ENCODE measurements at regions not wholly inside any gene's neighbourhood (a gene's known extent, or its start where the extent isn't known, plus 50 kb on each side); places are given as distances from the start of the nearest gene placed in this dataset.
A peak's percentile ranks its signal among the peaks of the same experiment; 100 is the strongest.
"Not testable (repeated sequence)": the region's sequence is repeated elsewhere in the genome, so short reads cannot be mapped to it uniquely, and the experiment has no call there.

DNA sequence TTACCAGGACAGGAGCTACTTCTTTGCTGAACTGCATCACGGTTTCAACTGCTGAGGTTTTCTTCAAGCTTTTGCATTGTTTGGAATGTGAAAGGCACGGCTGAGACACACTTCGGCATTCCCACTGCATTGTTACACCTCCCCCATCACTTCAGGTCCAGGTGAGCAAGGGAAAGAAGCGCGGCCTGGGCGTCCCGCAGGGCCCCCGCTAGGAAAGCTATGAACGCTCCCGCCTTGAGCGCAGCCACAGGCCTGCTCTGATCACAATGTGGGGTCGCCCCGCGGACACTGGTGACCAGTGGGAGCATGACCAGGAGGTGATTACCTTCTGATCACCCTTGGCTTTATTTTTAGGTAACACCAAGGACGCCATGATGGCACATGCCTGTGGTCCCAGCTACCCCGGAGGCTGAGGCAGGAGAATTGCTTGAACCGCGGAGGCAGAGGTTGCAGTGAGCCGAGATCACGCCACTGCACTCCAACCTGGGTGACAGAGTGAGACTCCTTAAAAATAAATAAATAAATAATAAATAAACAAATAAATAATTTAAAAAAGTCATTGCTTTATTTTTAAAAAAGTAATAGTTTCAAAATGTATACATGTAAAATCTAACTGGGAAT, 82.2 kb upstream of the ANTXRL start:
- not testable (repeated sequence) for DNase-seq

DNA sequence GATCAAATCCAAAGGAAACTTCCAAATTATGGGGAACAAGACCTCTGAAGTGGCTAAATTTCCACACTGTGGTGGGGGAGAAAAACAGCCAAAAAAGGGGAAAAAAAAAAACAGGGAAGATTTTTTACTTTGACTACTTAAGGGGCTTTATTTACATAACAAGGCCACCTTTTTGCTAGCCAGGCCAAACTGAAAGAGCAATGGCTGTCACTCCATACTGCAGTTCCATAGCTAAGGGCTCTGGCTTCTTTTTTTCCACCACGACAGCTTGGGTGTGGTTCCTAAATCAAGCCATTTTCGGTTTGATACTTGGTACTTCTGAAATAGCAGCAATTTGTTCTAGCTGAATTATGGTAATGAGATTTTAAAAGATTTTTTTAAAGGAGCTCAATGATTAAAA, 76.4 kb upstream of the ANTXRL start:
- not testable (repeated sequence) for DNase-seq

DNA sequence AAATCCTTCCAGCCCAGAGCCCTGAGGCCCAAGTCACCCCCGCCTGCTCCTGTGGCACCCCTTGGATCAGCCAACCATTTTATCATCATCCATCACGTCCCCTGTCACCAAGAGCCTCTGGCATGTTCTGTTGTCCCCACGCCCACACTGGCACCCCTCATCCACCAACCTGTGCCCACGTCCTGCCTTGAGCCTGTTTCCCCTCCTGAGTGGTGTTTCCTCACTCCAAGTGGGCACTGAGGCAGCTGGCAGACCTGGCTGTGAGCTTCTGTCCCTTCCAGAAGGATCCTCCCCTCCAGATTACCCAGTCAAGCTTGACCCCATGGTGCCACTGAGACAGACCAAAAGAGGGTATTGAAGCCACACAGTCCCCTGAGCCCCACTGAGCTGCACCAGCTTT, 71.4 kb upstream of the ANTXRL start:
- DNase-seq = no peak

DNA sequence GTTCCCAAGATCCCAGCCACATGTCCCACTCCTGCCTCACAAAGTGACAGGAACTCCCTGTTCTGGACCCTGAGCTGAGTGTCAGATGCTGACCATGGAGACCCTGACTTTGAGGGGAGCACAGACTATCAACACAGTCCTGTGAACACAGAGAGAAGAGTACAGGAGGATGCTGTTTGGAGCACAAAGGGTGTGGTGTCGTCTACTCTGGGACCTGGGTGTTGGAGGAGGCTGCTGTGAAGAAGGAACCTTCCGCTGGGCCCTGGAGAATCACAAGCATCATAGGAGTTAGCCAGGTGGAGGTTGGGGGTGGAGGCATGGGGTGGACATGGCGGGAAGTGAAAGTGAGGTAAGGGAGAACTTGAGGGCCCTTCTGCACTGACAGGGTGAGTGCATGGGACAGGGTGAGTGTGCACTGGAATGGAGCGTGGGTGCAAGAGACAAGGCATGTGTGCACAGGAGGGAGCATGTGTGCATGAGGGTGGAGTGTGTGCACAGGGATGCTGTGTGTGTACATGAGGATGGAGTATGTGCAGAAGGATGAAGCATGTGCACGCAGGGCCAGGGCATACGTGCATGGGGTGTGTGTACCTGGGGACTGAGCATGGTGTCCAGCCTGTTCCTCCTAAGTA, 70.7 kb upstream of the ANTXRL start:
- DNase-seq = no peak

DNA sequence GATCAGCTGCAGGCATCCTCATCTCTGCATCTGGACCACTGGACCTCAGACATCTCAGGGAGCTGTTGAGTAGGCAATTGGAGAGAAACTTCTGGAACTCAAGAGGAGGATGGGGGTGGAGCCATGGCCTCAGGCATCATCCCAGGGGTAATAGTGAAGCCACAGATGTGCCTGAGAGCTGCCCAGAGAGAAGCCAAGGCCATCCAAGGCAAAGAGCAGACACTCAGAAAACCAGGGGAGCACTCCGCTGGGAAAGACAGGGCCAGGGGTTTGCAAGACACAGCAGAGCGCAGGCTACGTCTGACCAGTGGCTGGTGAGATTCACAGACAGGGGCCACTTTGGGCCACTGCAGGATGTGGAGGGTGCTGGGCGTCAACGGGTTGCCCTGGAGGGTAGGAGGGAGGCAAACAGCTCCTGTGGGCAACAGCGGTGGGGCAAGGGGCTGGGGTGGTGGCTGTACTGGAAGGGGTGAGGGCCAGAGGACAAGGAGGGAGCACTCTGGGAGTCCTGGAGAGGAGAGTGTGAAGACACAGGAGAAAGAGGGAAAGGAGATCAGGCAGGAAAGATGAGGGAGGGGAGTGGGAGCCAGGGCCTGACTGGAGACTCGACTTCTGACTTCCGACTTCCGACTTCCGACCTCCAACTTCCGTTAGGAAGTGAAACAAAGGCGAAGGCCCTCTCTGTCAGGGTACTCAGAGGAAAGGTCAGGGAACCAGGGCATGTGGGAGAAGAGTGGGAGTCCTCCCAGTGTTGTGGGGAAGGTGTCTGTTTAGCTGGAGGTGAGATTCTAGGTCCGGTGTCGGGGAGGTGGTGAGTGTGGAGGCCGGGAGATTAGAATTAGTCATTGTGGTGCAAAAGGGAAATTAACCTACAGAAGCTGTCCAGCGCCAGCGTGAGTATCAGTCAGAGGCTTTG, 69.7 kb upstream of the ANTXRL start:
- DNase-seq = no peak

DNA sequence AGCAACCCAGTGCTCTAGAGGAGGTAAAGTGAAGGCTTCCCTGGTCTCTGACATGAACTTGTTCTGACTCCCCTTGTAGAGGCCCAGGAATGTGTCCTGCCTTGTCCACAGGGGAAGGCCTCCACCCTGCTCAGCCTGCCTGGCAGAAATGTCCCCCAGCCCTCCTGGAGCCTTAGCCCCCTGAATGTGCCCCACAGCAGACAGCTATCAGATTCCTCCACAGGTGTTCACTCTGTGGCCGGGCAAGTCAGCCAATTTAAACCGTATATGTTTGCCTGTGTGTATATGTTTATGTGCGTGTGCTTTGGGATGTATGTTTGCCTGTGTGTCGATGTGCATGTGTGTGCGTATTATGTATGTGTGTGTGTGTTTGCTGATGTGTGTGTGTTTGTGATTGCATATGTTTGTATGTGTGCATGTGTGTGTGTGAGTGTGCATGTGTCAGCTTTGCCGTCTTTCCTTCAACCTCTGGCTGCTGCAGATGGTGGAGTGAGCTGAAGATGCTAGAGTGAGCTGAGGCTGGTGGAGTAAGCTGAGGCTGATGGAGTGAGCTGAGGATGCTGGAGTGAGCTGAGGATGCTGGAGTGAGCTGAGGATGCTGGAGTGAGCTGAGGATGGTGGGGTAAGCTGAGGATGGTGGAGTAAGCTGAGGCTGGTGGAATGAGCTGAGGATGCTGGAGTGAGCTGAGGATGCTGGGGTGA, 68.9 kb upstream of the ANTXRL start:
- DNase-seq = no peak

DNA sequence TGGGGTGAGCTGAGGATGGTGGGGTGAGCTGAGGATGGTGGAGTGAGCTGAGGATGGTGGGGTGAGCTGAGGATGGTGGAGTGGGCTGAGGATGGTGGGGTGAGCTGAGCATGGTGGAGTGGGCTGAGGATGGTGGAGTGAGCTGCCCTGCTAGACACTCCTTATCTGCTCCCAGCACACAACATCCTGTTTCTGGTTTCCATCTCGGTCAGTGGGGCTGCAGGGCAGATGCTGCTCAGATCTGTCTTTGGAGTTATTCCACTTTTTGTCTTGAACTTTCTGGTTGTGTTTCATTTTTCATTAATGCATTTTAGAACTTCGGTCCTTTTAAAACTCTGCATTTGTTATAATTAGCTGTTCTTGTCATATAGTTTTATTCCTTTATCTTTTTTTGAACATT, 67.9 kb upstream of the ANTXRL start:
- DNase-seq = no peak

DNA sequence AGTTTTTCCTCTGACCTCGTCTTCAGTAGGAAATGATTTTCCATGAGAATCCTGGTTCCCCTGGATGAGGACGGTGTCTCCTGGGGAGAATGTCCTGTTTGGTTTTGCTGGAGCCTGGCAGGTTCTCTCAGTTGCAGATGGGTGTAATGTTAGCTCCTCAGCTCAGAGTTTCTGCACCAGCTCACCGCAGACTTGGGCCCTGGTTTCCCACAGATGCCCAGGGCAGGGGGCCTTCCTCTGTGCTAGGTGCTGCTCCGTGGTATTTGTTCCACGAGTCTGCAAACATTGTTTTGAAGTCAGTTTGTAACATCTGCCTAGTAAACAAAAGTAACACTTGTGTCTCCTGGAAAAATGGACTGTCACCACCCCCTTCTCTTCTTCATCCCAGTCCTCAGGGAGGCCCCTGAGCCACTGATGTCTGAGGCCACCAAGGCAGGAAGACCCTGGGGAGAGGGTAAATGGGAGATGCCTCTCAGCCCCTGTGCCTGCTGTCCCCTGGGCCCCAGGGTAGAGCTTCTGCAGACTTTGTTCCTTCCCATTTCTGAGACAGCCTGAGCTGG, 67.3 kb upstream of the ANTXRL start:
- not testable (repeated sequence) for DNase-seq

DNA sequence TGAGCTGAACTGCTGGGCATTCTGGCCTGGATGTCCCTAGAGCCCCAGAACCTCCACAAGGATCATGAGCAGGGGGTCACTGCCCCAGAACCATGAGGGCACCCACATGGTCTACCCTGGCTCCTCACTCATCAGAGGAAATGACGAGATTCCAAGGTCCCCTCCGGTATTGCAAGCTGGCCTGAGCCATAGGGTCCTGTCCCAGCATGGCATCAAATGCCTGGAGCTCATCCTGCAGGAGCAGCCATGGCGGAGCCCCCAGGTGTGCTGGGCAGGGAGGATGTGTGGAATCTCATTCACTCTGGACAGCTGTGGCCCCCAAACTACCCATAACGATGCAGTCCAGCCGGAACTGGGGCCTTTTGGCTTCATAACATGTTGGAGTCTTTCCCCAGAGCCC, 66.6 kb upstream of the ANTXRL start:
- no peak for DNase-seq

DNA sequence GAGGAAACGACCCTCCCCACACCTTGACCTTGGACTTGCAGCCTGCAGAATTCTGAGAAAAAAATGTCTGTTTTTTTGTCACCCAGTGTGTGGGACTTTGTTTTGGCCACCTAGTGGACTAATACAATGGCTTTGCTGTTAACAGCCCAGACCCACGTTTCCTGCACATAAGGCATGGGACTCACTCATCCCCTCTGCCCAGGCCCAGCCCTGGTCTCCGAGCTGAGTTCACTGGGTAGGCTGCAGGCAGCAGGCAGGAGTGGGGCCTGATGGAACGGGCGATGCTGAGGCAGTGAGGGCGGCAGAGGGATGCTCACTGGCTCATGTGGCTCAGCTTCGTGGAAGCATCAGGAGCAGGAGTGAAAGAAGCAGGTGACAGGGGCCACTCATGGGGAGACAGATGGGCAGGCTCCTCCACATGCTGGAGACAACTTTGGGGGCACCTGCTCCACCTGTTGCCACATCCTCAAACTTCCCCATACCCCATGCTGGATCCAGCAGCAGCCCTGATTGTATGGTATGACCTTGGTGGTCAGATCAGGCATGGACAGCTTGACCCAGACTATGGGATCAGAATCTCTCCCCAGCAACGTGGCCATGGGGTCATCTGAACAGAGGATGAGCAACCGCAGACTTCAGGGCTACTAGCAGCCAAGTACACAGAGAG, 65.8 kb upstream of the ANTXRL start:
- DNase-seq = no peak

DNA sequence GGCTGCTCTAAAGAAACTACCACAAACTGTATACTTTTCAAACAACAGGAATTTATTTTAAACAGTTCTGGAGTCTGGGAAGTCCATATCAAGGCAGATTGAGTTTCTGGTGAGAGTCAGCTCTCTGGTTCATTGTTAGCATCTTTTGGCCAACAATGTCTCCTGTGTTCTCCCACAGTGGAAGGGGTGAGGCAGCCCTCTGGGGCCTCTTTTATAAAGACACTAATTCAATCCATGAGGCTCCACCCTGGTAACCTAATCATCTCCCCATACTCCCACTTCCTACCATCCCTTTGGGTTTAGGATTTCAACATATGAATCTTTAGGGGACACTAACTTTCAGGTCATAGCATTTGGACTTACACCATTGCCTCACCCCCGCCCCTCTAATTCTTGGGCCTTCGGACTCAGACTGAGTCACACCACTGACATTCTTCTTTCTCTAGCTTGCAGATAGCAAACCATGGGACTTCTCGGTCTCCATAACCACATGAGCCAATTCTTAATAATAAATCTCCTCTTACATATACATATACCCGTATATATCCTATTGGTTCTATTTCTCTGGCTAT, 64.3 kb upstream of the ANTXRL start:
- no peak for DNase-seq

DNA sequence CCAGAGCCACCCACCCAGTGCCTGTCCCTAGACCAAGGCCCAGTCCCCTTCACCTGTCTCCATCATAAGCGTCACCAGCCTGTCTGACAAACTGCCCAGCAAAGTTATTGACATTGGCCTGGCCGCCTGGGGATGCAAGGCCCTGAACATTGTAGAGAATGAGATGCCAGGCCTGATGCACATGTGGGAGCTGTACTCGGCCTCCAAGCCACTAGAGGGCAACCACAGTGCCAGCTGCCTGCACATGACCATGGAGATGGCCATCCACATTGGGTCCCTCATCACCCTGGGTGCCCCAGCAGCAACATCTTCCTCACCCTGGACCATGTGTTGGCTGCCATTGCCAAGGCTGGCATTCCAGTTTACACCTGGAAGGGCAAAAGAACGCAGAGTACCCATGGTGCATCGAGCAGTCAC, 63.7 kb upstream of the ANTXRL start:
- no peak for DNase-seq

DNA sequence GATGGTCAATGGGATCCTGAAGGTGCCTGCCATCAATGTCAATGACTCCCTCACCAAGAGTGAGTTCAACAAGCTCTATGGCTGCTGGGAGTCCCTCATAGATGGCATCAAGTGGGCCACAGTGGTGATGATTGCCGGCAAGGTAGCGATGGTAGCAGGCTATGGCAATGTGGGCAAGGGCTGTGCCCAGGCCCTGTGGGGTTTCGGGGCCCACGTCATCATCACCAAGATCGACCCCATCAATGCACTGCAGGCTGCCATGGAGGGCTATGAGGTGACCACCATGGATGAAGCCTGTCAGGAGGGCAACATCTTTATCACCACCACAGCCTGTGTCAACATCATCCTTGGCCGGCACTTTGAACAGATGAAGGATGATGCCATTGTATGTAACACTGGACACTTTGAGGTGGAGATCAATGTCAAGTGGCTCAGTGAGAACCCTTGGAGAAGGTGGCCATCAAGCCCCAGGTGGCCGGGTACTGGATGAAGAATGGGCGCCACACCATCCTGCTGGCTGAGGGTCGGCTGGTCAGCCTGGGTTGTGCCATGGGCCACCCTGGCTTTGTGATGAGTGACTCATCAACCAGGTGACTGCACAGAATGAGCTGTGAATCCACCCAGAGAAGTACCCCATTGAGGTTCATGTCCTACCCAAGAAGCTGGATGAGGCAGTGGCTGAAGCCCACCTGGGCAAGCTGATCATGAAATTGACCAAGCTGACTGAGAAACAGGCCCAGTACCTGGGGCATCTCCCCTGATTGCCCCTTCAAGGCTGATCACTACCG, 63.0 kb upstream of the ANTXRL start:
- DNase-seq = no peak

DNA sequence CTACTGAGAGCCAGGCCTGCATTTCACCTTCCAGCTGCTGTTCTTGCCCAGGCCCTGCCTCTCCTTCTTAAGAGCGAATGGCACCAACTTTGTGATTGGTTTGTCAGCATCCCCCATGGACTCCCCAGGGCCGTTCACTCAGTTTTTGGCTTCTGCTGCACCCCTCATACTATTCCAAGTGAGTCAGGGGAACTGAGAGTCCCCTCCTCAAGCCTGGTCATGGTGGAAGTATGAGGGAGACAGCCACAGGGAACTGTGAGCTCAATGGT, 62.4 kb upstream of the ANTXRL start:
- no peak for DNase-seq

DNA sequence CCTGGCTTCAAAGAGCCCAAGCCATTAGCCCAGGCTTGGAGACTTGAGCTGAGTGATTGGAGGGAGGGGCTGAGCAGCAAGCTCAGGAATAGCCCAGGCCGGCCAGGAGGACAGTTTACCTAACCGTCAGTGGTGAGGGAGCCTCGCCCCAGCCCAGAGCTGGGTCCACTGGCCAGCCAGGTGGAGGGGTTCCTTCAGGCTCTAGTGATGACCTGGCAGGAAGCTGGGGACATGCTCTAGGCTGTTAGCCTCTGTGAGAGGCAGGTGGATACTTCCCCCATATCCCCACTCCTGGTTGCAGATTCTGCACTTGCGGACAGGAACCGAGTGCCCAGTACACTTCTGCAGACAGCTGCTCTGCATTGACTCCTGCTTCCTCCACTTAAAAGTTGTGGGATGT, 61.2 kb upstream of the ANTXRL start:
- no peak for DNase-seq

DNA sequence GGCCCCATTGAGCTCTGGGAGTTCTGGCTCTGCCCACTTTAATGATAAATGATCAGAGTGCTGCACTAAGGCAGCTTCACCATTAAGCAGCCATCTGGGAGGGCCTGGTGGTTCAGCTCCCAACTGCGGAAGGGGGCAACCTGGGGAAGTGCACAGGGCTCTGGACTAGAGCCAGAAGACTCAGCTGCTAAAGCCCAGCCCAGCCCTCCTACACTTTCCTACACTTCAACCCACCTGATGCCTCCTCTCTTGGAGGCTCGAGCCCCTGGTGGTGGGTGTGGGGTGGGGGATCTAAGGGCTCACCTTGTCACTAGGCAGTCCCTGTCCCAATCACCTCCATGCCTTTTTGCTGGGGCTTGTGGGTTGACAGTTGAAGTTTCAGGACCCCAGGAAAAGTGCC, 60.6 kb upstream of the ANTXRL start:
- no peak for DNase-seq

DNA sequence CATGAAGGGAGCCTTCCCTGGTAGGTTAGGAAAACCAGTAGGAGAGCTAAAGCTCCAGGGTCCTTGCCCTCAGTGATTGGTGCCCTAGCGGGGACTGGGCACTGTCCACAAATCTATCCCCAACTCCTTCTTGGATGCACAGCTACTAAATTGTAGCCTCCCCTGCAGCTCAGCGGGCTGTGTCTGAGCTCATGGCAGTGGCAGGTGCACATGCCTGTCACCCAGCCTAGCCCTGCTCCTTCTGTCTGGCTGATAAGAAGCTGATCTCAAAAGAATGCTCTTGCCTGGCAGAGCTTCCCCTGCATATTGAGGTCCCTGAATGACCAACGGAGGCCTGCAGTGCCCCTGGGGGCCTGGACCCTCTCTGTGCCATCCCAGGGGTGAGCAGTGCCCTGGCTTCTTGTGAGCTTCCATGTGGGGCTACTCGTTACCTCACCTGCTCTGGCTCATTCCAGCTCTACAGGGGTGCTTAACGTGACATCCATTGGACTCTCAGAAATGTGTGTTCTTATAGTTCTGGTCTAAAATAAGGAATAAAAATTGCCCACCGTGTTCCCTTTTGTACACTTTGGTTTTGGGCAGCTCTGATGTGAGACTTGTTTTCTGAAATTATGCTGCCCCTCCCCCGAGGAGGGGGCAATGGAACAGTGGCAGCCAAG, 59.8 kb upstream of the ANTXRL start:
- DNase-seq = no peak

DNA sequence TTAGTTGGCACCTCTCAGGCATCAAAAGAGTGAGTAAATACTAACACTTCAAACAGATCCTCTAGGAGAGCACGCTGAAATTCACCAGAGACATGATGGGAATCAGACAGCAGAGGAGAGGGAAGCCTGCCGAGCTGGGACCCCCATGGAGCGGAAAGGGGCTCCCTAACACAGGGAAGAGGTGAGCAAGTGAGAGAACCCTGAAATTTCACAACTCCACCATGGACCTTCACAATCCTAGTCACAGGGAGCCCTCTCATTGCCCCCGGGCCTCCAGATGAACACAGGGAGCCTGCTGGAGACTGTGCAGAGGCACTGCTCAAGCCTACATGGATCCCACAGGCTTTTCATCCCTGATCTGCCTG, 59.2 kb upstream of the ANTXRL start:
- no peak for DNase-seq

DNA sequence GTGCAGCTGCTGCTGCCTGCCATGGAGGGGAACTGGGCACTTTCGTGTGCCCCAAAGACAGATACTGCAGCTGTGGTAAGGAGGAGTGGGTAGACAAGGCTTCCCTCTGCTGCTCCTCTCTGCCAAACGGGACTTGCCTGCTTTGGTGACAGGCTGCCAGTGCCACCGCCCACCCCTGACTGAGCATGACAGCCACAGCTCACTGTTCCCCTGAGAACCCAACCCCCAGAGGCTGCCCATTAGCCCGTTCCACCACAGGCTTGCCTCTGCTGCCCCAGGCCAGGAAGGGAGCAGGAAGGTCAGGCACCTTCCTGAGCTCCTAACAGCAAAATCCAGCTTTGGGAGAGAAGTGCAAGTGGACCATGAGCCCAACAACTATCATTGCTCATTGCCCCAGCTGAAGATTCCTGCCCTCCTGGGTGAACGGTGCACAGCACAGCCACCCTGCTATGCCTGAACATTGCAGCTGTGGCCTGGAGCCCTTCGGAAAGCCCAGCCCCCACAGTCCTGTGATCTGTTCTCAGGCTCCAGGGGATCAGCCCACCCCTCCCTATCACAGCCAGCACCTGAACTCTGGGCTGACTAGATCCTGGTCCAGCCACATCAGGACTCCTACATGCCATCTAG, 58.7 kb upstream of the ANTXRL start:
- no peak for DNase-seq

DNA sequence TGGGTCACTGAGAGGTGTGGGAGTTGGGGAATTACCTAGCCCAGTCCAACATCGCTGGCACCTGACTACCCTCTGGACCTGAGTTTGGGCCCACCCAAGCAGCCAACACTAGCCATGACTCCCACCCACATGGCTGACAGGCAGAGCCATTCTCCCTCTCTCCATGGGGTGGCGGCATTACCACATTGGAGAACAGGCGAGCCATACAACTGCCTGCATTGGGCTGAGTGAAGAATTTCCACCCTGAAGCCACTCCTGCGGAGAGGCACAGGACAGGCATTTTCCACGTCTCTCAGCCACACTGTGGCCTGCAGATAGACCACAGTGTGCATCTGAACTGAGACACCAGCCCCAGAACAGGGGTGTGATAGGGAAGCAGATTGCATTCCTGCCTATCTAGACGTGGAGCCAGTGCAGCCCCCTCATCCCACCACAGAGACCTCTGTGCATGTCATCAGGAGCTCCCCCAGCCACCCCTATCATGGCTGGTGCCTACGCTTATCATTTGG, 58.2 kb upstream of the ANTXRL start:
- DNase-seq = peak; percentile 41
